OCI-LY3 (cell line): ENCODE measurements at regions not wholly inside any gene's neighbourhood (a gene's known extent, or its start where the extent isn't known, plus 50 kb on each side); places are given as distances from the start of the nearest gene placed in this dataset.

Experiments used
- EZH2phosphoT487 ChIP-seq: fragments of 200-600 bp; shearing (Covaris generic); IDR thresholded peaks from 2 replicates; pipeline ENCODE4 v1.6.1; 2018; ENCODE audit warnings: antibody characterized with exemption, mixed run types, low read depth
- TF ChIP-seq, protein P1 (sequence below): fragments of 200-600, 300-600 bp; sonication (generic); IDR thresholded peaks from 2 replicates; pipeline ENCODE4 v1.5.1; 2014; ENCODE audit warnings: antibody characterized with exemption, low read length, low read depth

DNA sequence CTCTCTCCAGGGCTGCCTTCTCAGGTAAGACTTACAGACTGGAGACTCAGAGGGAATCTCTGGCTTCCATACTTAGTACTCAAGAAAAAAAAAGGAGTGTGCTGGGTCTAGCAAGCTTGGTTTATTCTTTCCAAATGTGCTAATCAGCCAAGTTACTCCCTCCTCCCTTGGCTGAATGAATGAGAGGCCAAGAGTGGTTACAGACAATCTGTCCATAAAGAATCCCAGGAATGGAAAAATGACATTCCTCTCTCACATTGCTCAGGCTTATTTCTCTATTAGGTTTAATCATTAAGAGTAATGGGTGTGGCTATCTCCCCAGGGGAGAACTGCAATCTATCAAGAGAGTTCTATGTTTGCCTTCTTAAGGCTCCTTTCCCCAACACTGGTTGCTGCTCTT, 547.3 kb upstream of the PLXNA2 start:
- TF ChIP-seq, protein P1, sequence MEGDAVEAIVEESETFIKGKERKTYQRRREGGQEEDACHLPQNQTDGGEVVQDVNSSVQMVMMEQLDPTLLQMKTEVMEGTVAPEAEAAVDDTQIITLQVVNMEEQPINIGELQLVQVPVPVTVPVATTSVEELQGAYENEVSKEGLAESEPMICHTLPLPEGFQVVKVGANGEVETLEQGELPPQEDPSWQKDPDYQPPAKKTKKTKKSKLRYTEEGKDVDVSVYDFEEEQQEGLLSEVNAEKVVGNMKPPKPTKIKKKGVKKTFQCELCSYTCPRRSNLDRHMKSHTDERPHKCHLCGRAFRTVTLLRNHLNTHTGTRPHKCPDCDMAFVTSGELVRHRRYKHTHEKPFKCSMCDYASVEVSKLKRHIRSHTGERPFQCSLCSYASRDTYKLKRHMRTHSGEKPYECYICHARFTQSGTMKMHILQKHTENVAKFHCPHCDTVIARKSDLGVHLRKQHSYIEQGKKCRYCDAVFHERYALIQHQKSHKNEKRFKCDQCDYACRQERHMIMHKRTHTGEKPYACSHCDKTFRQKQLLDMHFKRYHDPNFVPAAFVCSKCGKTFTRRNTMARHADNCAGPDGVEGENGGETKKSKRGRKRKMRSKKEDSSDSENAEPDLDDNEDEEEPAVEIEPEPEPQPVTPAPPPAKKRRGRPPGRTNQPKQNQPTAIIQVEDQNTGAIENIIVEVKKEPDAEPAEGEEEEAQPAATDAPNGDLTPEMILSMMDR = no peak
- TF ChIP-seq EZH2phosphoT487 = no peak
